NOMO-1 treated with dmso at 0.1 percent for 144 hours (cell line): ENCODE measurements at regions not wholly inside any gene's neighbourhood (a gene's known extent, or its start where the extent isn't known, plus 50 kb on each side); places are given as distances from the start of the nearest gene placed in this dataset.
"Not testable (repeated sequence)": the region's sequence is repeated elsewhere in the genome, so short reads cannot be mapped to it uniquely, and the experiment has no call there.

Source experiments
- DNase-seq: peaks from one replicate; lab custom pipeline; 2025; ENCODE audit not compliant: unreplicated experiment; lab: John Stamatoyannopoulos, UW

- DNase-seq: no peak
Observed at GRCh38 chr17:31798205-31798724, 60.8 kb downstream of the COPRS start.

- not testable (repeated sequence) for DNase-seq
Observed at GRCh38 chr17:31795941-31796340, 63.1 kb downstream of the COPRS start.

- no peak for DNase-seq
Observed at GRCh38 chr17:31794111-31794510, 64.9 kb downstream of the COPRS start.

- DNase-seq: not testable (repeated sequence)
Observed at GRCh38 chr17:31793634-31794033, 65.4 kb downstream of the COPRS start.

- DNase-seq: no peak
Observed at GRCh38 chr17:31792007-31792585, 66.9 kb downstream of the COPRS start.

GRCh38 chr17:31789707-31790505 lies 69.1 kb downstream of the COPRS start:
- DNase-seq: no peak

GRCh38 chr17:31788956-31789355 lies 70.1 kb downstream of the COPRS start:
- no peak for DNase-seq

- DNase-seq: no peak
Observed at GRCh38 chr17:31788571-31788946, 70.5 kb downstream of the COPRS start.

- DNase-seq: no peak
Observed at GRCh38 chr17:31787857-31788570, 71.0 kb downstream of the COPRS start.

- no peak for DNase-seq
Observed at GRCh38 chr17:31786796-31787481, 72.1 kb downstream of the COPRS start.

- no peak for DNase-seq
Observed at GRCh38 chr17:31780483-31780882, 78.6 kb downstream of the COPRS start.

- DNase-seq: no peak
Observed at GRCh38 chr17:31778523-31778922, 80.5 kb downstream of the COPRS start.

GRCh38 chr17:31771328-31771727 lies 87.7 kb downstream of the COPRS start:
- DNase-seq: not testable (repeated sequence)

- not testable (repeated sequence) for DNase-seq
Observed at GRCh38 chr17:31770501-31770900, 88.5 kb downstream of the COPRS start.

GRCh38 chr17:31761836-31762510 lies 97.1 kb downstream of the COPRS start:
- not testable (repeated sequence) for DNase-seq

- DNase-seq: no peak
Observed at GRCh38 chr17:31758646-31759045, 100.4 kb downstream of the COPRS start.

- no peak for DNase-seq
Observed at GRCh38 chr17:31757097-31757496, 101.9 kb downstream of the COPRS start.

GRCh38 chr17:31754239-31754945 lies 104.7 kb downstream of the COPRS start:
- no peak for DNase-seq

- no peak for DNase-seq
Observed at GRCh38 chr17:31753011-31753410, 106.0 kb downstream of the COPRS start.

- DNase-seq: no peak
Observed at GRCh38 chr17:31752584-31752983, 106.5 kb downstream of the COPRS start.
